Liver (tissue), 8 donors: ENCODE measurements at regions not wholly inside any gene's neighbourhood (a gene's known extent, or its start where the extent isn't known, plus 50 kb on each side); places are given as distances from the start of the nearest gene placed in this dataset.

Experiments
- DNase-seq: peaks from one replicate; pipeline ENCODE4 v3.0.0-alpha.2; 2017; ENCODE audit warnings: low spot score
- H3K27ac ChIP-seq, 2 donors: one replicate each; pipeline ENCODE4 v1.7.0; 2013; ENCODE audit warnings: inconsistent platforms in 2 of 2, low read length in 2 of 2, control low read depth in 1 of 2, low read depth in 1 of 2, mild to moderate bottlenecking in 1 of 2
- H3K27me3 ChIP-seq, 4 donors: one replicate each; pipeline versions ENCODE4 v1.6.1 to v1.7.0; 2013; ENCODE audit warnings: low read length in 3 of 4, inconsistent platforms in 1 of 4, mild to moderate bottlenecking in 1 of 4, moderate library complexity in 1 of 4; ENCODE audit not compliant: control insufficient read depth in 4 of 4, insufficient read depth in 4 of 4
- H3K36me3 ChIP-seq, 4 donors: one replicate each; pipeline versions ENCODE4 v1.6.1 to v1.7.0; 2013; ENCODE audit warnings: low read length in 3 of 4, mild to moderate bottlenecking in 3 of 4, low read depth in 1 of 4, moderate library complexity in 1 of 4; ENCODE audit not compliant: control insufficient read depth in 4 of 4, insufficient read depth in 3 of 4
- H3K4me1 ChIP-seq, 4 donors: one replicate each; pipeline versions ENCODE4 v1.6.1 to v1.7.0; 2013; ENCODE audit warnings: low read length in 3 of 4, mild to moderate bottlenecking in 3 of 4, moderate library complexity in 1 of 4; ENCODE audit not compliant: control insufficient read depth in 4 of 4, insufficient read depth in 4 of 4
- H3K4me3 ChIP-seq, 3 donors: one replicate each; pipeline versions ENCODE4 v1.6.1 to v1.7.0; 2013; ENCODE audit warnings: low read length in 3 of 3, control low read depth in 1 of 3, low read depth in 1 of 3, mild to moderate bottlenecking in 1 of 3
- H3K9ac ChIP-seq, 2 donors: one replicate each; pipeline ENCODE4 v1.7.0; 2013; ENCODE audit warnings: low read length in 2 of 2, mild to moderate bottlenecking in 2 of 2, moderate library complexity in 2 of 2, control low read depth in 1 of 2, low read depth in 1 of 2
- H3K9me3 ChIP-seq, 4 donors: one replicate each; pipeline versions ENCODE4 v1.6.1 to v1.7.0; 2013; ENCODE audit warnings: low read length in 3 of 4; ENCODE audit not compliant: control insufficient read depth in 4 of 4
- ATF3 ChIP-seq: IDR thresholded peaks from 2 replicates; pipeline ENCODE4 v1.6.1; 2016; ENCODE audit warnings: antibody characterized with exemption
- CTCF ChIP-seq: fragments of 150-350 bp; IDR thresholded peaks from 2 replicates; pipeline ENCODE4 v1.5.1; 2017; ENCODE audit warnings: improper control_type of control experiment, low read depth, low read length; ENCODE audit not compliant: missing input control
- FOXA1 ChIP-seq: IDR thresholded peaks from 2 replicates; pipeline ENCODE4 v1.6.1; 2016; ENCODE audit warnings: antibody characterized with exemption
- FOXA2 ChIP-seq: IDR thresholded peaks from 2 replicates; pipeline ENCODE4 v1.6.1; 2016; ENCODE audit warnings: antibody characterized with exemption
- GABPA ChIP-seq, 2 donors: IDR thresholded peaks in 1 of 2; conservative IDR thresholded peaks in 1 of 2; 2 replicates each; pipeline ENCODE4 v1.6.1; 2016; ENCODE audit warnings: antibody characterized with exemption in 2 of 2, mild to moderate bottlenecking in 1 of 2, moderate library complexity in 1 of 2
- HNF4A ChIP-seq, 2 donors: conservative IDR thresholded peaks; 2 replicates each; pipeline ENCODE4 v1.6.1; 2016; ENCODE audit warnings: antibody characterized with exemption in 2 of 2, mild to moderate bottlenecking in 2 of 2
- HNF4G ChIP-seq: IDR thresholded peaks from 2 replicates; pipeline ENCODE4 v1.6.1; 2016; ENCODE audit warnings: antibody characterized with exemption
- JUND ChIP-seq, 2 donors: IDR thresholded peaks; 2 replicates each; pipeline ENCODE4 v1.6.1; 2016; ENCODE audit warnings: antibody characterized with exemption in 2 of 2
- NR2F2 ChIP-seq: IDR thresholded peaks from 2 replicates; pipeline ENCODE4 v1.6.1; 2016; ENCODE audit warnings: antibody characterized with exemption
- RAD21 ChIP-seq, 2 donors: IDR thresholded peaks; 2 replicates each; pipeline ENCODE4 v1.6.1; 2016; ENCODE audit warnings: antibody characterized with exemption in 2 of 2, mild to moderate bottlenecking in 2 of 2
- RXRA ChIP-seq, 2 donors: IDR thresholded peaks; 2 replicates each; pipeline ENCODE4 v1.6.1; 2017 to 2018; ENCODE audit warnings: antibody characterized with exemption in 2 of 2, mild to moderate bottlenecking in 1 of 2
- SP1 ChIP-seq: IDR thresholded peaks from 2 replicates; pipeline ENCODE4 v1.6.1; 2018; ENCODE audit warnings: antibody characterized with exemption, mild to moderate bottlenecking
- TAF1 ChIP-seq: conservative IDR thresholded peaks from 2 replicates; pipeline ENCODE4 v1.6.1; 2016; ENCODE audit warnings: antibody characterized with exemption, mild to moderate bottlenecking
- YY1 ChIP-seq: IDR thresholded peaks from 2 replicates; pipeline ENCODE4 v1.6.1; 2016; ENCODE audit warnings: antibody characterized with exemption, mild to moderate bottlenecking
- WGBS: extraction: QIAGEN DNeasy Blood & Tissue Kit; methylation state at CpG from one replicate; pipeline ENCODE4 v1.1.7; 2013; 5-methylcytosine and 5-hydroxymethylcytosine counted together
- TF ChIP-seq, protein P1 (sequence below): IDR thresholded peaks from 2 replicates; pipeline ENCODE4 v1.6.1; 2016; ENCODE audit warnings: antibody characterized with exemption, mild to moderate bottlenecking
- TF ChIP-seq, protein P2 (sequence below): IDR thresholded peaks from 2 replicates; pipeline ENCODE4 v1.6.1; 2016; ENCODE audit warnings: antibody characterized with exemption
- donor health status: healthy.
- donor health status: healthy.
- donor health status: healthy.
- donor health status: healthy.
- donor health status: healthy.

GRCh38 chr2:234816491-234816890, 135.3 kb upstream of the SH3BP4 start:
- H3K9ac ChIP-seq: no peak overlapping the region
- DNase-seq: no peak
- no peak for TF ChIP-seq JUND (IDR thresholded peaks at IDR 0.05)
- TF ChIP-seq, protein P1, sequence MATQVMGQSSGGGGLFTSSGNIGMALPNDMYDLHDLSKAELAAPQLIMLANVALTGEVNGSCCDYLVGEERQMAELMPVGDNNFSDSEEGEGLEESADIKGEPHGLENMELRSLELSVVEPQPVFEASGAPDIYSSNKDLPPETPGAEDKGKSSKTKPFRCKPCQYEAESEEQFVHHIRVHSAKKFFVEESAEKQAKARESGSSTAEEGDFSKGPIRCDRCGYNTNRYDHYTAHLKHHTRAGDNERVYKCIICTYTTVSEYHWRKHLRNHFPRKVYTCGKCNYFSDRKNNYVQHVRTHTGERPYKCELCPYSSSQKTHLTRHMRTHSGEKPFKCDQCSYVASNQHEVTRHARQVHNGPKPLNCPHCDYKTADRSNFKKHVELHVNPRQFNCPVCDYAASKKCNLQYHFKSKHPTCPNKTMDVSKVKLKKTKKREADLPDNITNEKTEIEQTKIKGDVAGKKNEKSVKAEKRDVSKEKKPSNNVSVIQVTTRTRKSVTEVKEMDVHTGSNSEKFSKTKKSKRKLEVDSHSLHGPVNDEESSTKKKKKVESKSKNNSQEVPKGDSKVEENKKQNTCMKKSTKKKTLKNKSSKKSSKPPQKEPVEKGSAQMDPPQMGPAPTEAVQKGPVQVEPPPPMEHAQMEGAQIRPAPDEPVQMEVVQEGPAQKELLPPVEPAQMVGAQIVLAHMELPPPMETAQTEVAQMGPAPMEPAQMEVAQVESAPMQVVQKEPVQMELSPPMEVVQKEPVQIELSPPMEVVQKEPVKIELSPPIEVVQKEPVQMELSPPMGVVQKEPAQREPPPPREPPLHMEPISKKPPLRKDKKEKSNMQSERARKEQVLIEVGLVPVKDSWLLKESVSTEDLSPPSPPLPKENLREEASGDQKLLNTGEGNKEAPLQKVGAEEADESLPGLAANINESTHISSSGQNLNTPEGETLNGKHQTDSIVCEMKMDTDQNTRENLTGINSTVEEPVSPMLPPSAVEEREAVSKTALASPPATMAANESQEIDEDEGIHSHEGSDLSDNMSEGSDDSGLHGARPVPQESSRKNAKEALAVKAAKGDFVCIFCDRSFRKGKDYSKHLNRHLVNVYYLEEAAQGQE: no peak
- no peak for TF ChIP-seq SP1
- TF ChIP-seq TAF1: no peak
- no peak for TF ChIP-seq HNF4A (conservative IDR thresholded peaks at IDR 0.05)
- no peak for TF ChIP-seq FOXA1
- no peak for TF ChIP-seq YY1
- TF ChIP-seq FOXA2: no peak
- TF ChIP-seq RAD21 (IDR thresholded peaks at IDR 0.05): no peak
- no peak overlapping the region for H3K4me3 ChIP-seq
- WGBS: 84% methylated on average over 10 of the region's 10 CpGs
- no peaks in the 10 kb centered on the region for H3K27me3 ChIP-seq
- H3K36me3 ChIP-seq: no peaks in the 10 kb centered on the region
- no peak overlapping the region for H3K27ac ChIP-seq
- H3K9me3 ChIP-seq: no peaks in the 10 kb centered on the region
- H3K4me1 ChIP-seq: no peaks in the 10 kb centered on the region

DNA sequence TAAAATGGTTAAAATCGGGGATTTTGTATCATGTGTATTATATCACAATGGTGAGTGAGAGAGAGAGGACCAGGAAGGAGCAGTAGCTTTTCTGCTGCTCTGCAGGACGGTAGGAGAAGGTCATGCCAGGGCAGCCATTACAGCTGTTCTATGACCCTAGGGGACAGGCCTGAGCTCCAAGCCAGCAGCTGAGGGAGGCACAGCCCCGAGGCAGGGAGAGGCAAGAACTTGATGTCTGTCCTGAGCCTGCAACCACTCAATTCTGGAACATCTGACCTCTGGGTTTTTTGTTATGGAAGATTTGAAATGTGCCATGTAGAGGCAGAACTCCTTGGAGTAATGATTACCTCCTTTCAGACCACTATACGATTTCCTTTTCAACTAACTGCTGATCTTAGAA, 135.8 kb upstream of the SH3BP4 start:
- H3K27me3 ChIP-seq: no peaks in the 10 kb centered on the region
- no peak for DNase-seq
- 73% methylated on average over 4 of the region's 4 CpGs for WGBS
- TF ChIP-seq JUND (IDR thresholded peaks at IDR 0.05): no peak
- TF ChIP-seq GABPA (IDR thresholded peaks at IDR 0.05 in 1 of 2, conservative IDR thresholded peaks at IDR 0.05 in 1 of 2): no peak
- no peak for TF ChIP-seq RXRA (IDR thresholded peaks at IDR 0.05)
- no peak for TF ChIP-seq YY1
- no peak for TF ChIP-seq HNF4G
- TF ChIP-seq SP1: no peak
- no peak for TF ChIP-seq FOXA1
- TF ChIP-seq ATF3: no peak
- TF ChIP-seq, protein P2, sequence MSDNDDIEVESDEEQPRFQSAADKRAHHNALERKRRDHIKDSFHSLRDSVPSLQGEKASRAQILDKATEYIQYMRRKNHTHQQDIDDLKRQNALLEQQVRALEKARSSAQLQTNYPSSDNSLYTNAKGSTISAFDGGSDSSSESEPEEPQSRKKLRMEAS: no peak
- TF ChIP-seq TAF1: no peak
- no peak for TF ChIP-seq CTCF
- TF ChIP-seq NR2F2: no peak
- no peak for TF ChIP-seq FOXA2
- TF ChIP-seq, protein P1: no peak
- no peak overlapping the region for H3K4me3 ChIP-seq
- H3K9me3 ChIP-seq: no peaks in the 10 kb centered on the region
- H3K27ac ChIP-seq: no peak overlapping the region
- no peaks in the 10 kb centered on the region for H3K4me1 ChIP-seq
- no peaks in the 10 kb centered on the region for H3K36me3 ChIP-seq
- no peak overlapping the region for H3K9ac ChIP-seq
